CD4-positive, alpha-beta T cell treated with Interleukin-4 for 4 hours (primary cell): ENCODE measurements at regions not wholly inside any gene's neighbourhood (a gene's known extent, or its start where the extent isn't known, plus 50 kb on each side); places are given as distances from the start of the nearest gene placed in this dataset.

Experiments
- DNase-seq: peaks from one replicate; pipeline ENCODE4 v3.0.0-alpha.2; 2020

GRCh38 chr16:79295162-79295561 is 305.4 kb downstream of the MAF start:
- DNase-seq = no peak

DNA sequence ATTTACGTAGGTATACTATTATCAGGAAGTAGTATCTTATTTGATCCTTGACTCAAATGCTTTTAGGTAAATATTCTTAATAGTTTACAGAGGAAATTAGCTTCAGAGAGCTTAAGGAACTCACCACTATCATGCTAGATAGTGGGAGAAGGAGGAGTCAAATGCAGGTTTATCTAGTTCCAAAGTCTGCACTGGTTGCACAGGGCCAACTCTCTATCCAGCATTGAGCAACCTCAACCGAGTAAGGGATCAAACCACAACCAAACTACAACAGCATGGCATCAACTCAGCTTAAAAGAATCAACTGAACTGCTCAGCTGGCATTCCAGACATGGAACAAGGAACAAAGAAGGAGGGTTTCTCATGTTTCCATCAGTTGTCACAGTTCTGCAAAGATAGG is 306.0 kb downstream of the MAF start:
- no peak for DNase-seq

GRCh38 chr16:79293836-79294460 is 306.6 kb downstream of the MAF start:
- no peak for DNase-seq

GRCh38 chr16:79288066-79288465 is 312.5 kb downstream of the MAF start:
- no peak for DNase-seq

GRCh38 chr16:79287424-79287917 is 313.1 kb downstream of the MAF start:
- no peak for DNase-seq

DNA sequence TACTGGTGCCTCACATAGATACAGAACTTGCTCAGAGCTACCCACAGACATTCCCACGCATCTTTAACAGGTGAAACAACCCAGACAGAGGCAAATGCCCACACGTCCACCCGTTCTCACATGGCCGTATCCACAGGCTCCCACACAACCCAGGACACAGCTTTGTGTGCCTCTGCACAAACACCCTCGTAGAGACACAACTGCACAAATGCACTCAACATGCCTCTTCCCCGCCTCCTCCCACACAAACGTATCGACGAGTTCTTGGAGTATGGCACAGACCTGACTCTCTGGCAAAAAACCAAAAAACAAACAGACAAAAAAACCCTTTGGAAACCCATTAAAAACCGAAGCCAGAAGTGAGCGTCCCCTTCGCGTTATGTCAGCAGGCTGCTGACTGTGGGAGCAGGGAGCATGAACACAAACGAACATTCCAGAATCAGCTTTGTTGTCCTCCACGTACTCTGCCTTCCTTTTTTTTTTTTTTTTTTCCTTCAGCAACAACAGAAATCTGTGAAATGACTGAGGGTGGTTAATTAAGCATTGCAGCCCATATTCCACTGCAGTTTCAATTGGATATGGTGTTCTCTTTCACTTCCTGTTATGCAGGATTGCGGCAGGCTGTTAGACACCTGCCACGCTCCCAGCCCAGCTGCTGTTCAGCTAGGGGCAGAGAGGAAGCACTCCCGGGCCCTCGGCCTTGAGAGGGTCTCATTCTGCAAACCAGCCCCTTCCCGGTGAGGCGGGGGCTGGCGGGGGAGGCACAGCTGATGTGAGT is 313.7 kb downstream of the MAF start:
- DNase-seq = peak; percentile 39

GRCh38 chr16:79284766-79285165 is 315.8 kb downstream of the MAF start:
- no peak for DNase-seq

DNA sequence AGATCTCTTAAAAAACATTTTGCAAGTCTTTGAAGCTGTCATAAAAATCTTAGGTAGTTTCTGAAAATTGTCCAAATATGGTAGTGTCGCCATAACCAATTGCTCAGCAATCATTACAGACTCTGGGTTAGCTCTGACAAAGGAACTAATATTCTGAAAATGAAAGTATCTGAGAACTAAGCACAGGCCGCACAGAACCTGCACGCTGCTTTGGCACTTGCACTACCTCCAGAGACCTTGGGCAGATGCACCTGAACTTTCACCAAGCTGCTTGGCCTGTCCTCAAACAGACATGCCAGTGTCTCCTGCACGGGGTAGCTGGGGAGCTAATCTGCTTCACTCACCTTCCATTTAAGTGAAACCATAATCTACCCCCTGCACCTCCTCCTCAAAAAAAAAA is 317.0 kb downstream of the MAF start:
- DNase-seq = peak; percentile 64

GRCh38 chr16:79282806-79283205 is 317.7 kb downstream of the MAF start:
- DNase-seq = peak; percentile 22

DNA sequence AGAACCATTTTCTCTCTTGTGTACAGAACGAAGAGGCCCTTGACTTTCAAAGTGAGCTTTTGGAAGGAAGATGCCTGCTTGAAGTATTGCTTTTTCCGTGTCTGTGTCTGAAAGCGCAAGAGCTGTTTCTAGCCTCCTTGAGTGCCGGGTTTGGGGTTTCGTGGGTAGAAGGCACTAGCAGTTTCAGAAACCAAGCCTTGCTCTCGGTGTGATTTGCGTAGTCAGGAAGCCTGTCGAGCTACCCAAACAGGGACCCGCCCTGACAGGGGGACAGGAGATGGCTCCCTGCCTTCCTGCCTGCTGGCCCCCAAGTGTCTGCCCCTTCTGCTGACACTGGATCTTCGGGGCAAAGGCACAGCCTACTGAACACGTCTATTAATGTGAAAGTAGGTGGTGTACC is 322.0 kb downstream of the MAF start:
- DNase-seq = peak; percentile 74

DNA sequence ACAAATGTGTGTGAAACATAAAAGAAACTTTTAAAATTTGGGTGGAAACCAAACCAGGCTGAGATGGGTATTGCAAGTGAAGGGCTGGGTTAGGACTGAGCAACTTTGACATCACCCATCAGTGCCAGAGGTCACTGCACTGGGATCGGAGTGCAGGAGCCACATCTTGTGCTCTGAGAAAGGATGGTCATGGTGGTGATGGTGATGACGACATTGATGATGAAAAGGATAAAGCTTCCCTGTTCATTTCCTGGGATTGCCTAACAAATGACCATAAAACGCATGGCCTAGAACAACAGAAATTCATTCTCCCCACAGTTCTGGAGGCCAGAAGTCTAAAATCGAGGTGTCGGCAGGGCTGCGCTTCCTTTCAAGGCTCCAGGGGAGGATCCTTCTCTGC is 324.0 kb downstream of the MAF start:
- DNase-seq = no peak

DNA sequence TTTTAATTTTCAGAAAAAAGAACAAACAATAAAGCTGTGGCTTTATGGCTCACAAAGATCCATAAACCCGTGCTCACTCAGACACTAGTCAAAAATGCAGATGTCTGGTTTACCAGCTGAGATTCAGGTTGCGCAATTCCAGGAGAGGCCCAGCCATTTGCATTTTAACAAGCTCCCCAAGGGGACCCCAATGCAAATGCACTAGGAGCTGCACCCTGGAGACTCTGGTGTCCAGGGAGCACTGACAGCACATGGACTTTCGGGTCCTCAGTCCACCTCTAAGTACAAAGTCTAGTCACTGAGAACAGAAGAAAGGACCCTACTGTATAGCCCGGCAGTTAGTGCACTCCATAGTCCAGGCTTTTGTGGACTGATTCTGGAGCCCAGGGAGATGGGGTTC is 326.3 kb downstream of the MAF start:
- no peak for DNase-seq

DNA sequence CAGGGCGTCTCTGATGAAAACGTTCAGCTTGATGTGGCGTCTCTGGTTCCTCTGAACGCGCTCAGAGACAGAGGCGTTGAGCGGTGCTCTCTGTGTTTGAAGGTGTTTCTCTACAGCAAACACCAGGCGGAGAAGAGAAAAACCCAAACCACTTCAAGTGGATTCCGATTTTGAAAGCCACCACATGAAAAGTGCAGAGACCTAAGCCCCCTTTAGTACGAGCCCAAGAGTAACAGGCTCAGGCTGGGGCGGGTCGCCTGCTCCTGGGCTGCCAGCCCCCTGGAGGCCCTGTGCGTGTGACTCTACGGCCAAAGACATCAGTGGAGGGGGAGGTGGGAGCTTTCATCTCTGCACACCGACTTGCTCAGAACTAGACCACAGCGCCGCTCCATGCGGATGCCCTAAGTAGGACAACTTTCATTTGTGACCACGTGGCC is 328.4 kb downstream of the MAF start:
- peak; percentile 65 for DNase-seq

- no peak for DNase-seq
These were observed 329.0 kb downstream of the MAF start for GRCh38 chr16:79271583-79271982.

DNA sequence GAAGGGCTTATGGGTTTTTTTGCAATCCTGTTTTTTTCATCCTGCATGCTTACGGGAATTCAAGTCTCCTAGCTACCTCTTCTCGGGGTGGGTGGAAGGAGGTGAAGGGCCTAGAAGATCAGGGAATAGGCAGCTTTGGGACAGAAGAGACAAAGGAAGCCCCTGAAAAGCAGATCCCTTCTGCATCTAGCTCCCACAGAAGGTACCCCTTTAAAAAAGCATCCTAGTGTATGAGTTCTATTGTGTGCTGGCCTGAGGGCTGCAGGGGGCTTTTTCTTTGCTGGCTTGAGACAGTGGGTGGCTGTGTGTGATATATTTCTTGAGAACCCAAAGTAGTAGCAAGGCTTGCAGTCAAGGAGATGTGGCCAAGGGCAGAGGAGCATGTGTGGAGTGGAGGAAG is 330.5 kb downstream of the MAF start:
- DNase-seq = no peak

GRCh38 chr16:79269211-79269863 is 331.2 kb downstream of the MAF start:
- DNase-seq = peak; percentile 63

DNA sequence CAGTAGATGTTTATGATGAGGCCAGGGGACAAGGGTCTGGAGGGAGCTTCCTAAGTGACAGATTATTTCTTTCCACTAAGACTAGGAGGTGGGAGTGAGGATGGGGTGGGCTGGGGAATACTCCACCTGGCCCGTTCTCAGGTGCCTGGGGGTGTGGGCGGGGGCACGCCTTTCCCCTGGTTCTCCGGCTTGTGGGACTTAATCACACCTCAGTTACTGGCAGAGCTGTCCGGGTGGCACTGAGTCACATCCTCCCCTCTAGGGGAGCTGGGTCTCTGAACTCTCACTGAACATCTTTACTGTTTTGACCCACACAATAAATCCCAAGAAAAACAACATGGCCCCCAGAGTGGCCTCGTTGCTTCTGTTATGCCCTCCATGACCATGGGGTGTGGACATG is 332.8 kb downstream of the MAF start:
- DNase-seq = peak; percentile 22

- no peak for DNase-seq
These were observed 333.4 kb downstream of the MAF start for GRCh38 chr16:79267146-79267545.

DNA sequence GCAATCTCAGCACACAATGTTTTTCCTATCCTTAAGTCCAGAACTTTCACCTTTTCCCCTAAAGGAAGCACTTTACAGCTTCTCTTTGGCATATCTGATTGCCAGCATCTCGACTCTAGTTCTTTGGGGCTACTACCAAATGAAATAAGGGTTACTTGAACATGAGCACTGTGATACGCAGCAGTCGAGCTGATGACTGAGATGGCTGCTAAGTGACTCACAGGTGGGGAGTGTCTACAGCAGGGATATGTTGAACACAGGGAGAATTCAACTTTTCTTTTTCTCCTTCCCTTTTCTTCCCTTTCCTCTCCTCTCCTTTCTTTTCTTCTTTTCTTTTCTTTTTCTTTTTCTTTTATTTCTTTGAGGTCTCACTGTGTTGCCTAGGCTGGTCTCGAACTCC is 334.8 kb downstream of the MAF start:
- no peak for DNase-seq

- DNase-seq = no peak
These were observed 335.3 kb downstream of the MAF start for GRCh38 chr16:79265196-79265595.

GRCh38 chr16:79264237-79265109 is 336.1 kb downstream of the MAF start:
- no peak for DNase-seq

DNA sequence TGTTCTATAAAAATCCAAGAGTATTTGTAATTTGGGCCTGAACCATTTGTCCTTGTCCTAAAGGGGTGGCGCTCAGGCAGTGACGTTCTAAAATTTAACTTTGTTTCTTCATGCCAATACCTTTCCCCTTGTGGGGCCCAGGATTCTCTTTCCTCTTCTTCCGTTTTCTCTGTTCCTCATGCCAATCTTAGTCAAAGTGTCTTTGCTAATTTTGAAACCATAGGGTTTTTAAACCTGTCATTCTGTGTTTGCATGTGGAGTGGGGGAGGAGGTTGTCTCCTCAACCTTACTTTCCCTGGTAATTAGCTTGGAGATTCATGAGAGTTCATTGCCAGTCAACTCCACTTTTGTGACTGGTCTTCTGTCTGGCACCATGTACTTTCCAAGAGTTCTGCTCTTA is 337.1 kb downstream of the MAF start:
- DNase-seq = no peak
